ENCODE measurements at regions not wholly inside any gene's neighbourhood (a gene's known extent, or its start where the extent isn't known, plus 50 kb on each side); places are given as distances from the start of the nearest gene placed in this dataset.

DNA sequence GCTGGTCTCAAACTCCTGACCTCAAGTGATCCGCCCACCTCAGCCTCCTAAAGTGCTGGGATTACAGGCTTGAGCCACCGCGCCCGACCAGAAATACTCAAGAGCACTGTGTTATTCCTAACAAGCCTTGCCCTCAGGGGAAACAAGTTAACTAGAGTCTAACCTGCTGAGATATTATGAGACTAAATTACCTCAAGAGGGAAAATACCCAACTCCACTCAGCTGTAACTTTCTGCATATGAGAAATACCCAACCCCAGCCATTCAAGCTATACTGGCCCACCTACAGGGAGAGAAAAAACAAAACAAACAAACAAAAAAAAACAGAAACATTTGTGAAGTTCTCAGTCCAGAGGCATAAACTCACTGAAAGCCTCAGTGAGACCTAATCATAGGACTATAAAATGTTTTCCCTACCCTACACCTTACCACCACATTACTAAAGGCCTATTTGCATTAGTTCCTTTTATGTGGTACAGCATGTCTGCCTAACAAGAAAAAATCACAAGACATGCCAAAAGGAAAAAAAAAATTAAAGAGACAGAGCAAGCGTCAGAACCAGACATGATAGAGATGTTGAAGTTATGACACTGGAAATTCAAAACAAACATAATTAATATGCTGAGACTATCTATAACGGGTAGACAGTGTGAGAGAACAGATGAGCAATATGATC is 876.0 kb downstream of the FSTL5 start:
- no peak overlapping the region for H3K9ac ChIP-seq
- H3K79me2 ChIP-seq (ENCODE audit: low read depth): no peaks in the 10 kb centered on the region
- Mint-ChIP-seq H3K27ac (no peak overlapping the region), H3K36me3 (no peaks in the 10 kb centered on the region), H3K4me3 (no peak overlapping the region), H3K27me3 (ENCODE audit: insufficient read depth, low read depth) (peaks cover 3% of the 10 kb centered on the region), H3K4me1 (no peaks in the 10 kb centered on the region), H3K9me3 (peaks cover 17% of the 10 kb centered on the region)
- no peaks in the 10 kb centered on the region for H3F3A ChIP-seq (ENCODE audit: low read depth)
- no peak overlapping the region for H3K27ac ChIP-seq
- no peak overlapping the region for H3K4me3 ChIP-seq
- no peaks in the 10 kb centered on the region for H3K9me3 ChIP-seq (ENCODE audit: low read depth)
- no peaks in the 10 kb centered on the region for H3K36me3 ChIP-seq
- H3K27me3 ChIP-seq: no peaks in the 10 kb centered on the region
- TF ChIP-seq EZH2 (IDR thresholded peaks at IDR 0.05): no peak
- no peak for TF ChIP-seq EZH2phosphoT487 (IDR thresholded peaks at IDR 0.05)
- TF ChIP-seq, protein P1, sequence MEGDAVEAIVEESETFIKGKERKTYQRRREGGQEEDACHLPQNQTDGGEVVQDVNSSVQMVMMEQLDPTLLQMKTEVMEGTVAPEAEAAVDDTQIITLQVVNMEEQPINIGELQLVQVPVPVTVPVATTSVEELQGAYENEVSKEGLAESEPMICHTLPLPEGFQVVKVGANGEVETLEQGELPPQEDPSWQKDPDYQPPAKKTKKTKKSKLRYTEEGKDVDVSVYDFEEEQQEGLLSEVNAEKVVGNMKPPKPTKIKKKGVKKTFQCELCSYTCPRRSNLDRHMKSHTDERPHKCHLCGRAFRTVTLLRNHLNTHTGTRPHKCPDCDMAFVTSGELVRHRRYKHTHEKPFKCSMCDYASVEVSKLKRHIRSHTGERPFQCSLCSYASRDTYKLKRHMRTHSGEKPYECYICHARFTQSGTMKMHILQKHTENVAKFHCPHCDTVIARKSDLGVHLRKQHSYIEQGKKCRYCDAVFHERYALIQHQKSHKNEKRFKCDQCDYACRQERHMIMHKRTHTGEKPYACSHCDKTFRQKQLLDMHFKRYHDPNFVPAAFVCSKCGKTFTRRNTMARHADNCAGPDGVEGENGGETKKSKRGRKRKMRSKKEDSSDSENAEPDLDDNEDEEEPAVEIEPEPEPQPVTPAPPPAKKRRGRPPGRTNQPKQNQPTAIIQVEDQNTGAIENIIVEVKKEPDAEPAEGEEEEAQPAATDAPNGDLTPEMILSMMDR (IDR thresholded peaks at IDR 0.05): no peak
- H4K20me1 ChIP-seq (ENCODE audit: low read depth): no peaks in the 10 kb centered on the region
- no peak overlapping the region for H3K4me2 ChIP-seq
- H3K4me1 ChIP-seq: no peaks in the 10 kb centered on the region
- no peak for DNase-seq (ENCODE audit: low spot score)
- H2AFZ ChIP-seq (replicated peaks): no peak overlapping the region

DNA sequence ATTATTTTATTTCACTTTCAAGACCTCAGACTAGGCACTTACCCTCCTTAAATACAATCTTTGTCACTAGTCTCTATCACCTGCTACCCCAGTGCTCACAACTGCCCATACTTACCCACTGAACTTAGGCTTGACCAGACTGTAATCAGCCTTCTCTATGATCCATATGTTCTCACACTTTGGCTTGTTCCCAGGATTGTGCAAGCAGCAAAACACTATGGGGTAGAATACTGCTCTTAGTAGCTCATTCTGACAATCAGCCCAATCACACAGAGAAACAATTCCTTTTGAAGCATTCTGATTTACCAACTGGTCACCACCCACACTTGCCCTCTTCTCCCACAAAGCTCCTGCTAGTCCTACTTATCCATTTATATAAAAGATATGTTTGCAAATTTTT is 878.3 kb downstream of the FSTL5 start:
- H3K4me1 ChIP-seq: no peaks in the 10 kb centered on the region
- no peaks in the 10 kb centered on the region for H3F3A ChIP-seq (ENCODE audit: low read depth)
- no peaks in the 10 kb centered on the region for H3K27me3 ChIP-seq
- no peaks in the 10 kb centered on the region for H4K20me1 ChIP-seq (ENCODE audit: low read depth)
- H3K9ac ChIP-seq: no peak overlapping the region
- no peak overlapping the region for H2AFZ ChIP-seq (replicated peaks)
- Mint-ChIP-seq H3K36me3 (no peaks in the 10 kb centered on the region), H3K4me1 (no peaks in the 10 kb centered on the region), H3K4me3 (no peak overlapping the region), H3K27ac (no peak overlapping the region), H3K27me3 (ENCODE audit: insufficient read depth, low read depth) (peaks cover 3% of the 10 kb centered on the region), H3K9me3 (peaks cover 7% of the 10 kb centered on the region)
- no peak overlapping the region for H3K27ac ChIP-seq
- no peak for TF ChIP-seq EZH2phosphoT487 (IDR thresholded peaks at IDR 0.05)
- TF ChIP-seq, protein P1 (IDR thresholded peaks at IDR 0.05): no peak
- TF ChIP-seq EZH2 (IDR thresholded peaks at IDR 0.05): no peak
- no peaks in the 10 kb centered on the region for H3K9me3 ChIP-seq (ENCODE audit: low read depth)
- H3K79me2 ChIP-seq (ENCODE audit: low read depth): no peaks in the 10 kb centered on the region
- H3K36me3 ChIP-seq: no peaks in the 10 kb centered on the region
- no peak for DNase-seq (ENCODE audit: low spot score)
- H3K4me3 ChIP-seq: no peak overlapping the region
- no peak overlapping the region for H3K4me2 ChIP-seq

DNA sequence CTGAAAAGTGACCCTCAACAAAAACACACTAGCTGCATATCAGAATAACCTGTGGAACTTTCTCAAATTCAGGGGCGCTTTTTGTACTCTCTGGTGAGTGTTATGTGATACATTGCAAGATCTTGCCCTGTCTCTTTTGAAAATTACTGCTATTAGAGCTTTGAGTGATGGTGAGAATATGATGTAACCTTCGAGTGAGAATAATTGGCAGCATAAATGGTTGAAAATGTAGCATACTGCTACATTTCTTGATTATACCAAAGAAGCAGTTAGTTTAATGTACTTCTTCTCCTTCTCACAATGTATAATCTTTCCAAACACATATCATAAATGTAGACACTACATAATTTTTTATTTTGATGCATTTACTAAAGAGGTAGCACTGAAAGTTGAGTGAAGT is 882.9 kb downstream of the FSTL5 start:
- H3K27ac Mint-ChIP-seq: no peak overlapping the region
- Histone ChIP-seq H3K27me3 (no peaks in the 10 kb centered on the region), H3K9ac (no peak overlapping the region), H3K36me3 (no peaks in the 10 kb centered on the region), H3K4me3 (no peak overlapping the region), H3F3A (ENCODE audit: low read depth) (no peaks in the 10 kb centered on the region), H3K79me2 (ENCODE audit: low read depth) (no peaks in the 10 kb centered on the region), H2AFZ (replicated peaks) (peak overlapping the region; percentile 3), H4K20me1 (ENCODE audit: low read depth) (no peaks in the 10 kb centered on the region), H3K4me2 (no peak overlapping the region), H3K27ac (no peak overlapping the region), H3K9me3 (ENCODE audit: low read depth) (no peaks in the 10 kb centered on the region), H3K4me1 (no peaks in the 10 kb centered on the region)
- H3K4me3 Mint-ChIP-seq: no peak overlapping the region
- H3K9me3 Mint-ChIP-seq: peaks cover 9% of the 10 kb centered on the region
- no peaks in the 10 kb centered on the region for H3K4me1 Mint-ChIP-seq
- H3K27me3 Mint-ChIP-seq (ENCODE audit: insufficient read depth, low read depth): no peaks in the 10 kb centered on the region
- no peaks in the 10 kb centered on the region for H3K36me3 Mint-ChIP-seq
- TF ChIP-seq EZH2phosphoT487 (IDR thresholded peaks at IDR 0.05) (no peak), EZH2 (IDR thresholded peaks at IDR 0.05) (no peak)
- TF ChIP-seq, protein P1 (IDR thresholded peaks at IDR 0.05): no peak
- no peak for DNase-seq (ENCODE audit: low spot score)

Data from neural progenitor cell (in vitro differentiated cells).